HEK293 (cell line): ENCODE measurements at regions not wholly inside any gene's neighbourhood (a gene's known extent, or its start where the extent isn't known, plus 50 kb on each side); places are given as distances from the start of the nearest gene placed in this dataset.

Experiments used
- CTCF ChIA-PET: fragments of 350-600 bp; formaldehyde crosslinking; extraction: SDS; loops from one replicate; lab custom pipeline; 2021; ENCODE audit warnings: antibody characterized with exemption; lab: Yijun Ruan, JAX
- POLR2A ChIA-PET: fragments of 300-600 bp; formaldehyde crosslinking; extraction: SDS; loops from one replicate; lab custom pipeline; 2020; ENCODE audit warnings: antibody characterized with exemption, inconsistent platforms; lab: Yijun Ruan, JAX
- H3K27ac ChIP-seq: fragments of 200-500 bp; sonication (Bioruptor generic); 2 replicates; pipeline ENCODE4 v1.5.1; 2014; ENCODE audit warnings: low read depth, low read length, control low read depth, inconsistent platforms; ENCODE audit errors: extremely low read depth
- H3K36me3 ChIP-seq, 2 experiments: fragments of 200-500 bp in 1 of 2; sonication (Bioruptor generic) in 1 of 2; 1 replicate in 1 of 2; 2 replicates in 1 of 2; pipeline ENCODE4 v1.5.1; 2014 to 2017; ENCODE audit warnings: inconsistent platforms in 2 of 2, low read length in 2 of 2; ENCODE audit not compliant: control insufficient read depth in 2 of 2, insufficient read depth in 1 of 2
- H3K4me1 ChIP-seq: fragments of 200-500 bp; sonication (Bioruptor generic); 2 replicates; pipeline ENCODE4 v1.5.1; 2014; ENCODE audit warnings: mild to moderate bottlenecking, low read length, inconsistent platforms; ENCODE audit not compliant: control insufficient read depth, insufficient read depth
- H3K4me3 ChIP-seq: 2 replicates; pipeline ENCODE4 v1.5.1; 2011; ENCODE audit warnings: low read depth, mild to moderate bottlenecking, control low read depth, low read length, moderate library complexity
- H3K9me3 ChIP-seq: fragments of 200-500 bp; sonication (Bioruptor generic); 2 replicates; pipeline ENCODE4 v1.5.1; 2014; ENCODE audit warnings: low read depth, low read length, inconsistent platforms; ENCODE audit not compliant: control insufficient read depth, insufficient read depth
- BCL11B ChIP-seq: fragments of 450-650 bp; formaldehyde crosslinking; IDR thresholded peaks from 2 replicates; pipeline ENCODE4 v1.5.1; 2016; ENCODE audit warnings: low read depth, missing biosample characterization, missing genetic modification characterization
- IKZF3 ChIP-seq: fragments of 450-650 bp; IDR thresholded peaks from 2 replicates; pipeline ENCODE4 v1.5.0; 2018; ENCODE audit warnings: missing biosample characterization, mild to moderate bottlenecking, missing genetic modification characterization, moderate library complexity
- KLF10 ChIP-seq: fragments of 450-650 bp; IDR thresholded peaks from 2 replicates; pipeline ENCODE4 v1.5.1; 2018; ENCODE audit warnings: missing biosample characterization, mild to moderate bottlenecking, missing genetic modification characterization
- PRDM1 ChIP-seq: fragments of 450-650 bp; formaldehyde crosslinking; IDR thresholded peaks from 2 replicates; pipeline ENCODE4; 2016; ENCODE audit warnings: missing biosample characterization, missing genetic modification characterization
- REPIN1 ChIP-seq: fragments of 450-650 bp; formaldehyde crosslinking; IDR thresholded peaks from 2 replicates; pipeline ENCODE4 v1.5.1; 2017; ENCODE audit warnings: missing biosample characterization, missing genetic modification characterization, low read depth
- REST ChIP-seq: fragments of 450-650 bp; formaldehyde crosslinking; IDR thresholded peaks from 2 replicates; pipeline ENCODE4 v1.5.1; 2016; ENCODE audit warnings: missing biosample characterization, missing genetic modification characterization
- SCRT1 ChIP-seq: fragments of 450-650 bp; formaldehyde crosslinking; IDR thresholded peaks from 2 replicates; pipeline ENCODE4 v1.5.1; 2016; ENCODE audit warnings: missing biosample characterization, missing genetic modification characterization, borderline replicate concordance
- YY1 ChIP-seq: fragments of 450-650 bp; formaldehyde crosslinking; IDR thresholded peaks from 2 replicates; pipeline ENCODE4 v1.5.1; 2018; ENCODE audit warnings: missing biosample characterization, missing genetic modification characterization
- ZBTB26 ChIP-seq: fragments of 450-650 bp; formaldehyde crosslinking; optimal IDR thresholded peaks from 2 replicates; pipeline ENCODE3; 2016; ENCODE audit warnings: missing biosample characterization, mild to moderate bottlenecking, missing genetic modification characterization
- ZBTB49 ChIP-seq: fragments of 450-650 bp; formaldehyde crosslinking; IDR thresholded peaks from 2 replicates; pipeline ENCODE4 v1.5.1; 2016; ENCODE audit warnings: missing biosample characterization, missing genetic modification characterization, low read depth
- ZNF280C ChIP-seq: fragments of 450-650 bp; formaldehyde crosslinking; IDR thresholded peaks from 2 replicates; pipeline ENCODE4 v1.5.1; 2016; ENCODE audit warnings: missing biosample characterization, missing genetic modification characterization
- ZNF398 ChIP-seq: fragments of 450-650 bp; formaldehyde crosslinking; IDR thresholded peaks from 2 replicates; pipeline ENCODE4 v1.5.1; 2017; ENCODE audit warnings: missing biosample characterization, missing genetic modification characterization
- ZNF510 ChIP-seq: fragments of 450-650 bp; formaldehyde crosslinking; IDR thresholded peaks from 2 replicates; pipeline ENCODE4 v1.5.1; 2018; ENCODE audit warnings: mild to moderate bottlenecking, missing genetic modification characterization, missing biosample characterization; ENCODE audit not compliant: insufficient replicate concordance
- ZNF518A ChIP-seq: fragments of 450-650 bp; formaldehyde crosslinking; conservative IDR thresholded peaks from 2 replicates; pipeline ENCODE4 v1.5.1; 2016; ENCODE audit warnings: low read depth, missing biosample characterization, missing genetic modification characterization
- ZNF621 ChIP-seq: fragments of 450-650 bp; formaldehyde crosslinking; IDR thresholded peaks from 2 replicates; pipeline ENCODE4 v1.5.1; 2017; ENCODE audit warnings: missing biosample characterization, missing genetic modification characterization
- ZNF626 ChIP-seq: fragments of 450-650 bp; sonication (Bioruptor Pico); formaldehyde crosslinking; IDR thresholded peaks from 2 replicates; pipeline ENCODE4 v1.5.1; 2018; ENCODE audit warnings: missing biosample characterization, missing genetic modification characterization, inconsistent platforms
- ZNF658 ChIP-seq: fragments of 450-650 bp; formaldehyde crosslinking; IDR thresholded peaks from 2 replicates; pipeline ENCODE4; 2016; ENCODE audit warnings: missing biosample characterization, missing genetic modification characterization
- ZNF670 ChIP-seq: fragments of 450-650 bp; formaldehyde crosslinking; IDR thresholded peaks from 2 replicates; pipeline ENCODE4 v1.5.1; 2016; ENCODE audit warnings: missing biosample characterization, missing genetic modification characterization, low read depth
- ZSCAN16 ChIP-seq: fragments of 450-650 bp; formaldehyde crosslinking; IDR thresholded peaks from 2 replicates; pipeline ENCODE4 v1.5.1; 2016; ENCODE audit warnings: missing biosample characterization, missing genetic modification characterization

- ChIA-PET CTCF (no interaction called here), POLR2A (no interaction called here)
- Histone ChIP-seq H3K4me1 (no peaks in the 10 kb centered on the region), H3K27ac (no peak overlapping the region), H3K4me3 (no peak overlapping the region), H3K9me3 (no peaks in the 10 kb centered on the region), H3K36me3 (no peaks in the 10 kb centered on the region)
- no peak for TF ChIP-seq ZBTB49
- TF ChIP-seq ZNF621 (tag by site-specific recombination): no peak
- no peak for TF ChIP-seq ZNF658
- no peak for TF ChIP-seq BCL11B (tag by site-specific recombination)
- TF ChIP-seq PRDM1 (tag by site-specific recombination): no peak
- no peak for TF ChIP-seq ZSCAN16 (tag by site-specific recombination)
- TF ChIP-seq KLF10 (tag by site-specific recombination): no peak
- no peak for TF ChIP-seq REPIN1
- TF ChIP-seq ZBTB26 (tag by site-specific recombination): no peak
- TF ChIP-seq ZNF280C (tag by site-specific recombination): no peak
- no peak for TF ChIP-seq ZNF518A (tag by site-specific recombination)
- no peak for TF ChIP-seq ZNF670 (tag by site-specific recombination)
- no peak for TF ChIP-seq IKZF3
- no peak for TF ChIP-seq ZNF510 (tag by site-specific recombination)
- TF ChIP-seq ZNF626 (tag by site-specific recombination): no peak
- TF ChIP-seq, all 188 proteins: peak for 0
Observed at GRCh38 chr9:80906728-80907127, 782.6 kb downstream of the TLE1 start.

GRCh38 chr9:80899208-80899607, 790.1 kb downstream of the TLE1 start:
- Histone ChIP-seq H3K4me1 (no peaks in the 10 kb centered on the region), H3K36me3 (no peaks in the 10 kb centered on the region), H3K4me3 (no peak overlapping the region), H3K27ac (no peak overlapping the region), H3K9me3 (no peaks in the 10 kb centered on the region)
- POLR2A ChIA-PET: no interaction called here
- CTCF ChIA-PET: no interaction called here
- TF ChIP-seq REST (tag by site-specific recombination): no peak
- TF ChIP-seq YY1 (tag by site-specific recombination): no peak
- TF ChIP-seq ZNF398 (tag by site-specific recombination): no peak
- no peak for TF ChIP-seq SCRT1
